ENCODE measurements at regions not wholly inside any gene's neighbourhood (a gene's known extent, or its start where the extent isn't known, plus 50 kb on each side); places are given as distances from the start of the nearest gene placed in this dataset.

- peak; percentile 53 for DNase-seq
Observed at GRCh38 chr6:40936818-40937251, 102.2 kb downstream of the UNC5CL start.

- DNase-seq = no peak
Observed at GRCh38 chr6:40933864-40934263, 105.2 kb downstream of the UNC5CL start.

GRCh38 chr6:40932953-40933352, 106.1 kb downstream of the UNC5CL start:
- DNase-seq = no peak

- no peak for DNase-seq
Observed at GRCh38 chr6:40932366-40932765, 106.7 kb downstream of the UNC5CL start.

- DNase-seq = no peak
Observed at GRCh38 chr6:40931931-40932330, 107.1 kb downstream of the UNC5CL start.

GRCh38 chr6:40930555-40930954, 108.5 kb downstream of the UNC5CL start:
- DNase-seq = peak; percentile 12

GRCh38 chr6:40930045-40930444, 109.0 kb downstream of the UNC5CL start:
- DNase-seq = no peak

- no peak for DNase-seq
Observed at GRCh38 chr6:40929176-40929575, 109.8 kb downstream of the UNC5CL start.

- no peak for DNase-seq
Observed at GRCh38 chr6:40928763-40929162, 110.3 kb downstream of the UNC5CL start.

GRCh38 chr6:40928307-40928706, 110.7 kb downstream of the UNC5CL start:
- DNase-seq = no peak

GRCh38 chr6:40925341-40925740, 113.7 kb downstream of the UNC5CL start:
- no peak for DNase-seq

- no peak for DNase-seq
Observed at GRCh38 chr6:40924839-40925238, 114.2 kb downstream of the UNC5CL start.

GRCh38 chr6:40923880-40924279, 115.1 kb downstream of the UNC5CL start:
- DNase-seq = no peak

- no peak for DNase-seq
Observed at GRCh38 chr6:40923326-40923725, 115.7 kb downstream of the UNC5CL start.

GRCh38 chr6:40922281-40922680, 116.7 kb downstream of the UNC5CL start:
- no peak for DNase-seq

- DNase-seq = no peak
Observed at GRCh38 chr6:40918040-40918651, 120.9 kb downstream of the UNC5CL start.

- DNase-seq = no peak
Observed at GRCh38 chr6:40917603-40918002, 121.4 kb downstream of the UNC5CL start.

GRCh38 chr6:40916845-40917244, 122.2 kb downstream of the UNC5CL start:
- DNase-seq = no peak

- no peak for DNase-seq
Observed at GRCh38 chr6:40915165-40915564, 123.9 kb downstream of the UNC5CL start.

- DNase-seq = no peak
Observed at GRCh38 chr6:40914005-40914404, 125.0 kb downstream of the UNC5CL start.

- DNase-seq = peak; percentile 91
Observed at GRCh38 chr6:40912158-40912946, 126.7 kb downstream of the UNC5CL start.

GRCh38 chr6:40910260-40910893, 128.6 kb downstream of the UNC5CL start:
- DNase-seq = peak; percentile 33

GRCh38 chr6:40909811-40910210, 129.2 kb downstream of the UNC5CL start:
- peak; percentile 81 for DNase-seq

GRCh38 chr6:40907198-40907701, 131.8 kb downstream of the UNC5CL start:
- DNase-seq = peak; percentile 94
